ENCODE measurements at regions not wholly inside any gene's neighbourhood (a gene's known extent, or its start where the extent isn't known, plus 50 kb on each side); places are given as distances from the start of the nearest gene placed in this dataset.

DNA sequence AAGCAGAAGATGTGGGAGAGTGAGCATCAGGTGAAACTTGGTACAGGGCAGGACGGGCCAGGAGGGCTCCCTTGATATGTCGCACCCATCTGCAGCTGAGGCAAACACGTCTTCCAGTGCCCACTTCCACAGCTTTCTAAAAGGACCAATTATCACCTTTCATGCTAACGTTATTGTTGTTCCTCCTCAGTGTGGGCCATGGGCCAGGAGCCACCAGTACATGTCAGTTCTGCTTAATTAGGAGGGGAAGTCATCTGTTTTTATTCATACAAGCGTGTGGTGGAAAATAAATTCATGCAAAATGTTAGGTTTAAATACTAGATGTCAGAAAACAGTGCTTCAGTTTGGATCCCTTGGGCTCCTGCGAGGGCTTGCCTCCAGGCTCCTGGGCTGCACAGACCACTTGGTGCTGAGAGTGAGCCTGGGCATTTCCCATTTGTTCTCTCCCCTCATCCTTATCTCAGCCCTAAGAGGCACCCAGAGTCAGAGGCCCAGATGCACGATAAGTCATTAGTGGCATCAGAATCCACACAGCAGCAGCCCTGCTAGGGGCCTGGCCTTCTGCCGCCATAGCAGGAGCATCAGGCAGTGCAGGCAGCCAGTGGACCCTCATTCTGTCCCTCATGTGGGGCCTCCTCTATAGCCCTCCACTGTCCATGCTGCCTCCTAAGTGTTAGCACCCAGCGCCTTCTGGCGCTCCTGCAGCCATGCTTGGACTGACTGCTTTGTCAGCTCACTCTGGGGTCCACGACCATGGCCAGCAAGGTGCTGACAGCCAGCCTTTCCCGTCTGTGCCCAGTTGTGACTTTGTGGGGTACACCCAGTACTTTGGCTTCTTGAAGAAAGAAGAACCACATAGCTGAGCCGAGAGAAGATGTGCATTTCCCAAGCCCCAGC lies 539.8 kb upstream of the RAB6C start:
- TF ChIP-seq CTCF (conservative IDR thresholded peaks at IDR 0.05; ENCODE audit: low read depth, low read length), result no peak
- no peak for DNase-seq (ENCODE audit: low read depth)
- no peak overlapping the region for H3K4me3 ChIP-seq (ENCODE audit: low read depth, low read length)

- H3K4me3 ChIP-seq (ENCODE audit: low read depth, low read length), result no peak overlapping the region
- DNase-seq (ENCODE audit: low read depth), result no peak
- no peak for TF ChIP-seq CTCF (conservative IDR thresholded peaks at IDR 0.05; ENCODE audit: low read depth, low read length)
Observed at GRCh38 chr2:129441610-129442009, 537.9 kb upstream of the RAB6C start.

DNA sequence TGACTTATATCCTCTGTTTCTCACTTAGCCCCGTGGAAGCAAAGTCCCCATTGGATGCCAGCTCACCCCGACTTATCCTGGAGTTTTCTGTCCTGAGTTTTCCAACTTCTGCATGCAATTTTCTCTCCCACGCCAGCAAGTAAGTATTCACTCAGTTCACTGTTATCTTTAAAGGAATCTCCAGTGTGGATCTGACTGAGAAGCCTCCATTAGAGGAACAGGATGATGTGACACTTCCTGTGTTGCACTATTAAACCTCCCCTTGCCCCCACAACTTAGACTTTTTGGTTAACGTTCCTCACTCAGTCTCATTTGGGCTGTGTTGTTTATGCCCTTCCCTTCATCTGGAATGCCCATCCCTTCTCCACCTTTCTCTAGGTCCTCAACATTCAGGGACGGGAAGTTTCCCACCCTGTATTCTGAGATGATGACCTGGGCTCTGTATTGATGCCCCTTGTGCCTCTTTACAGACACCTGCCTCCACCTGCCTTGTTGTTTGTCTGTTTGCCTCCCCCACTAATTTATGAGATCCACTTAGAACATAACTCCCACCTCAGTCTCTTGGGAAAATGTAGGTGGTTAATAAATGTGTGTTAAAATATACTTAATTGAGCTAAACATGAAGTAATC lies 536.1 kb upstream of the RAB6C start:
- no peak for TF ChIP-seq CTCF (conservative IDR thresholded peaks at IDR 0.05; ENCODE audit: low read depth, low read length)
- H3K4me3 ChIP-seq (ENCODE audit: low read depth, low read length), result no peak overlapping the region

DNA sequence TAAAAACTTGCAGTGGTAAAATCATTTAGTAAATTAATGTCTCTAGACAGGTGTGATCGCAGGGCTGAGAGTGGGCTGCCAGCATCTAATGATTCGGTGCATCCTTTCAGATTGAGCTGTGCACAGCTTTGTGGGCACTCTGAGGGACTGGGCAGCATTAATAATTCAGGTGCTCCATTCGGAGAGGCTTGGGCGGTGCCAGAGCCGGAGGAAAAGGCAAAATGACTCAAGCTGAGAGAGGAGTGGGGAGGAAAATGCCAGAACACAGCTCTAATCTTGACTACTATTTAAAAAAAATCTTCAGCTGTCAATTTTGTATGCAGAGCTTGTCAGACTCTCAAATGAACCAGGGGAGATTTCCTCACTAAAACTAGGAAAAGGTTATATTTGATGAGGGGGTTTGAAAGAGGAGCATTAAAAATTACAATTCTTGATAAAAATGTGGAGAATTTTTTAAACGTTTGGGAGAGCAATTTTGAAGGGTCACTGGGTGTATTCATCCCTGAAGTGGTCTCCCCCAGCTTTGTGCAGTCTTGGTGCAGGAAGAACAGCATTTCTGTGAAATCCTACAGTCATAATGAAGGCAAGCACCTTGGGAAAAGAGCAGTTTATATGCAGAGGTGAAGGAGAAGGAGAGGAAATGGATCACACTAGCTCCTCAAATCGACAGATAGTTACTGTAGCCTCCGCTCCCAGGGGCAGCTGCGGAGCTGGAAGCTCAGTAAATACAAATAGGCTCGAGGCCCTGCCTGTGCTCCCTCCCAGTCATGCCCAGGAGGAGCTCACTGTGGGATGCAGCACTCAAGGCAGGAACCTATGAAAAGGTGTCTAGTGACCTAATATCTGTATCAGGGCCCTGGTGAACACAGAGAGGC lies 535.4 kb upstream of the RAB6C start:
- no peak for TF ChIP-seq CTCF (conservative IDR thresholded peaks at IDR 0.05; ENCODE audit: low read depth, low read length)
- no peak for DNase-seq (ENCODE audit: low read depth)

More for the DNA sequence above, 536.1 kb upstream of the RAB6C start:
- DNase-seq (ENCODE audit: low read depth), result no peak

GRCh38 chr2:129444751-129445150 lies 534.7 kb upstream of the RAB6C start:
- no peak for TF ChIP-seq CTCF (conservative IDR thresholded peaks at IDR 0.05; ENCODE audit: low read depth, low read length)
- H3K4me3 ChIP-seq (ENCODE audit: low read depth, low read length), result no peak overlapping the region
- no peak for DNase-seq (ENCODE audit: low read depth)

More for the DNA sequence above, 535.4 kb upstream of the RAB6C start:
- H3K4me3 ChIP-seq (ENCODE audit: low read depth, low read length), result no peak overlapping the region

- no peak overlapping the region for H3K4me3 ChIP-seq (ENCODE audit: low read depth, low read length)
- DNase-seq (ENCODE audit: low read depth), result no peak
- TF ChIP-seq CTCF (conservative IDR thresholded peaks at IDR 0.05; ENCODE audit: low read depth, low read length), result no peak
Observed at GRCh38 chr2:129456691-129457090, 522.8 kb upstream of the RAB6C start.
